ENCODE measurements at regions not wholly inside any gene's neighbourhood (a gene's known extent, or its start where the extent isn't known, plus 50 kb on each side); places are given as distances from the start of the nearest gene placed in this dataset.
A peak's percentile ranks its signal among the peaks of the same experiment; 100 is the strongest.

GRCh38 chr5:145347026-145347616 lies 488.0 kb downstream of the PRELID2 start:
- H3K27ac ChIP-seq, result no peak overlapping the region
- TF ChIP-seq CTCF (IDR thresholded peaks at IDR 0.05) (peak; percentile 72), ZFX (IDR thresholded peaks at IDR 0.05; ENCODE audit: borderline replicate concordance) (no peak)

- TF ChIP-seq ZFX (IDR thresholded peaks at IDR 0.05; ENCODE audit: borderline replicate concordance) (no peak), CTCF (IDR thresholded peaks at IDR 0.05) (no peak)
- no peak overlapping the region for H3K27ac ChIP-seq
These were observed 489.4 kb downstream of the PRELID2 start for GRCh38 chr5:145345511-145346287.

GRCh38 chr5:145341842-145342241 lies 493.3 kb downstream of the PRELID2 start:
- TF ChIP-seq ZFX (IDR thresholded peaks at IDR 0.05; ENCODE audit: borderline replicate concordance) (no peak), CTCF (IDR thresholded peaks at IDR 0.05) (no peak)
- no peak overlapping the region for H3K27ac ChIP-seq

GRCh38 chr5:145340099-145340498 lies 495.0 kb downstream of the PRELID2 start:
- no peak for TF ChIP-seq ZFX (IDR thresholded peaks at IDR 0.05; ENCODE audit: borderline replicate concordance)
- TF ChIP-seq CTCF (IDR thresholded peaks at IDR 0.05), result no peak
- no peak overlapping the region for H3K27ac ChIP-seq

GRCh38 chr5:145324767-145325479 lies 510.2 kb downstream of the PRELID2 start:
- H3K27ac ChIP-seq, result no peak overlapping the region
- no peak for TF ChIP-seq ZFX (IDR thresholded peaks at IDR 0.05; ENCODE audit: borderline replicate concordance)
- TF ChIP-seq CTCF (IDR thresholded peaks at IDR 0.05), result no peak

- no peak overlapping the region for H3K27ac ChIP-seq
- TF ChIP-seq ZFX (IDR thresholded peaks at IDR 0.05; ENCODE audit: borderline replicate concordance), result no peak
- TF ChIP-seq CTCF (IDR thresholded peaks at IDR 0.05), result no peak
These were observed 511.0 kb downstream of the PRELID2 start for GRCh38 chr5:145324101-145324500.

GRCh38 chr5:145316282-145316681 lies 518.9 kb downstream of the PRELID2 start:
- TF ChIP-seq ZFX (IDR thresholded peaks at IDR 0.05; ENCODE audit: borderline replicate concordance), result no peak
- TF ChIP-seq CTCF (IDR thresholded peaks at IDR 0.05), result no peak
- no peak overlapping the region for H3K27ac ChIP-seq

Data from 22Rv1 (cell line).